Activated CD4-positive, alpha-beta T cell treated with anti-CD3 and anti-CD28 coated beads, Interleukin-10, Interleukin-2, amounts not matched to agents 100 ng/mL and 50 ng/mL, durations not matched to agents 16 hours and 8 hours (primary cell): ENCODE measurements at regions not wholly inside any gene's neighbourhood (a gene's known extent, or its start where the extent isn't known, plus 50 kb on each side); places are given as distances from the start of the nearest gene placed in this dataset.
"Not testable (repeated sequence)": the region's sequence is repeated elsewhere in the genome, so short reads cannot be mapped to it uniquely, and the experiment has no call there.

Experiments
- DNase-seq: peaks from one replicate; pipeline ENCODE4 v3.0.0-alpha.2; 2020

DNA sequence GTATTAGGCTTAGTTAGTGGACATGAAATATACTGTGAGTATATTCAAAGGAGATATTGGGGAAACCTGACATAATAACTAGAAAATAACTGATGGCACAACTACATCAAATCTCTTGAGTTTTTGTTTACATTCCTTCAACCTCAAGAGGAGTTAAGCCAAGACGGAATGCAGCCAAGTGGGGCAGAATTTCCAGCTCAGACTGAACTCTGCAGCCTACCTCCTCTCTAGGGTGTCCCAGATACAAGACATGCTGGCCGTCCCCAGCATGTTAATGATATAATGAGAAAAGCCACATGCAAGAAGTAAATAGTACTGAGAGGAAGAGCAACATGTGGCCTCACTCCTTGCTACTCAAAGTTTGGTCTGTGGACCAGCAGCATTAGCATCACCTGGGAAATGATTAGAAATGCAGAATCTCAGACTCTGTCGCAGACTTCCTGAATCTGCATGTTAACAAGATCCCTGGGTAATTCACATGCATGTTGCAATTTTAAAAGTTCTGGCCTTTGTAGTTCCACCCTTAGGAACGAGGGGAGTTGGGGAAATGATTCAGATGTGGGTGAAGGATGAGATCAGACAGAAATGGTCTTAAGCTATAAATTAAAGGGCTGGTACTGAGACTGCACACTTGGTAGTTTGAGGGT, 118.4 kb upstream of the CACUL1 start:
- DNase-seq: no peak

DNA sequence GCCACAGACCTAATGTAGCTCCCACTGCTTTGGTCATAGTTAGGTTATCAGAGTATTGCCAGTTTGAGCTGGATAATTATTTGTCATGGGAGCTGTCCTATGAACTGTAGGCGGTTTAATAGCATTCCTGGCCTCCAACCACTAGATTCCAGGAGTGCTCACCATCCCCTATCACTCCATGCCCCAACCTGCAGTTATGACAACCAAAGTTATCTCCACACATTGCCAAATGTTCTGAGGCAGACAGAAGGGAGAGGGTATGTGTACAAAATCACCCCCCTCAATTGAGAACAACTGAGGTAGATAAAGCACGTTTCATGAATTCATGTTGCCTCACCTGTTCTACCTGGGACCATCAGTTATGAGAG, 119.0 kb upstream of the CACUL1 start:
- no peak for DNase-seq

DNA sequence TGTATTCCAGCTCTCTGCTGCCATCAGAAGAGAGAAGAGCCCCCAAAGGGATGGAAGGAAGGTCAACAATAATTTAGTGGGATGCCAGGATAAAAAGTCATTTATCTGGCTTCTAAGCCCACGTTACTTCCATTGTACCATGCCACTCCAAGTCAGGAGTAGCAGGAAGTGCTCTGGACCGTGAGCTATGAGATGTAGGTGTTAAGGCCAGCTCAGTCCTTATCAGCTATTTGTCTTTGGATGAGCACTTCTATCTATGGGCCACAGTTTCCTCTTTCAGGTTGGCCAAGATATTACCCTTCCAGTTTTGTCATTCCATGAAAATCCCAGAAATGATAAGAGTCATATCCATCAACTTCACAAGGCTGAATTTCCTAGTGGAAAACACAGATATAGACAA, 119.4 kb upstream of the CACUL1 start:
- no peak for DNase-seq

DNA sequence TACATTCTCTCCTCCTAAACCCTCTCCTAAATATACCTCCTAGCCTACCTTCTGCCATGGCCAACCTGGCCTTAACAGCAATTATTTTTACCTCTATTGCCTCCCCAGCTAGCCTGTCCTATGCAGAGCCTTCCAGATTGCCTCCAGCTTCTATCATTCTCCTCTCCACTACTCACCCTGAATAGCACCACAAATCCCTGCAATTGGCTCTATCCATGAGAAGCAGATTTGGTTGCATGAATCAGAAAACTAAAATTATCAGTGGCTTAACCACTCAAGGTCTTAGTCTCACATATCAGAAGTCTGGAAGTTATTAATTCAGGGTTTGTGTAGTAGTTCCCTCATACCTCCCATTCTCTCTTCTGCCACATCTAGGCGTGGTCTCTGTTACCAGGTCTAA, 120.3 kb upstream of the CACUL1 start:
- no peak for DNase-seq

DNA sequence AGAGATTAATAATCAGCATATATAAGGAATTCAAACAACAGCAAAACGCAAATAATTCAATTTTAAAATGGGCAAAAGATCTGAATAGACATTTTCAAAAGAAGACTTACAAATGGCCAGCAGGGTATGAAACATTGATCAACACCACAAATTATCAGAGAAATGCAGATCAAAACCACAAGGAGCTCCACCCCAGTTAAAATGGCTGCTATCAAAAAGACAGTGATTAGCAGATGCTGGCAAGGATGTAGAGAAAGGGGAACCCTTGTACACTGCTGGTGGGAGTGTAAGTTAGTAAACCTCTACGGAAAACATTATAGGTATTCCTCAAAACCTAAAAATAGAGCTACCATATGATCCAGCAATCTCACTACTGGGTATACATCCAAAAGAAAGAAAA, 128.0 kb upstream of the CACUL1 start:
- DNase-seq: no peak

DNA sequence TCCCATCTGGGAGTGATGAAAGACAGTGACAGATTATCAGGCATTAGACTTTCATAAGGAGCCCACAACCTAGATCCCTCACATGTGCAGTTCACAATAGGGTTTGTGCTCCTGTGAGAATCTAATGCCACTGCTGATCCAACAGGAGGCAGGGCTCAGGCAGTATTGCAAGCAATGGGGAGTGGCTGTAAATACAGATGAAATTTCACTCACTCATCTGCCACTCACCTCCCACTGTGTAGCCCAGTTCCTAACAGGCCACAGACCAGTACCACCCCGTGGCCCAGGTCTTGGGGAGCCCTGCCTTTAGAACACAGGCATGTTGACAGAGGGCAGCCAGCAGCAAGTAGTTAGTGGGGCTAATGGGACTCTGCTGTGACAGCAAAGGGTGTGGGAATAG, 137.3 kb upstream of the NANOS1 start:
- no peak for DNase-seq

DNA sequence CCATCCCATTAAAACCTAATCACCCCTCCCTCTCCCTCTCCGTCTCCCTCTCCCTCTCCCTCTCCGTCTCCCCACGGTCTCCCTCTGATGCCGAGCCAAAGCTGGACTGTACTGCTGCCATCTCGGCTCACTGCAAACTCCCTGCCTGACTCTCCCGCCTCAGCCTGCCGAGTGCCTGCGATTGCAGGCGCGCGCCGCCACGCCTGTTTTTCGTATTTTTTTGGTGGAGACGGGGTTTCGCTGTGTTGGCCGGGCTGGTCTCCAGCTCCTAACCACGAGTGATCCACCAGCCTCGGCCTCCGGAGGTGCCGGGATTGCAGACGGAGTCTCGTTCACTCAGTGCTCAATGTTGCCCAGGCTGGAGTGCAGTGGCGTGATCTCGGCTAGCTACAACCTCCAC, 134.6 kb upstream of the NANOS1 start:
- DNase-seq: not testable (repeated sequence)

DNA sequence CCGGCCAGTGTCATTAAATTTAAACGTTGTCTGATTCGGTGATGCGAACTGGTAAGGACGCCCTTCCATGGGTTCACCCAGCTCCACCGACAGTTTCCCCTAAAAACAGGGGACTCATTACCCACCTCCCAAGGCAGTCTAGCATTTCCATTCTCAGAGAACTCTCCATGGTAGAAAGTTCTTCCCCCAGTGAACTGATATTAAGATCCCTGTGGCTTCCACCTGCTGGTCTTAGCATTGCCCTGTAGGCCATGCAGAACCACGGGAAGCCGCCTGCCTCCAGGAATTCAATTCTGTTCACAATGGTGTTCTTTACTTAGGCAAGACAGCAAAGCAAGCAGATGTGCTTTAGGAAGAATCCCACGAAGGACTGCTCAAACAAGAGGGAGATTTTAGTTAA, 128.9 kb upstream of the NANOS1 start:
- no peak for DNase-seq

DNA sequence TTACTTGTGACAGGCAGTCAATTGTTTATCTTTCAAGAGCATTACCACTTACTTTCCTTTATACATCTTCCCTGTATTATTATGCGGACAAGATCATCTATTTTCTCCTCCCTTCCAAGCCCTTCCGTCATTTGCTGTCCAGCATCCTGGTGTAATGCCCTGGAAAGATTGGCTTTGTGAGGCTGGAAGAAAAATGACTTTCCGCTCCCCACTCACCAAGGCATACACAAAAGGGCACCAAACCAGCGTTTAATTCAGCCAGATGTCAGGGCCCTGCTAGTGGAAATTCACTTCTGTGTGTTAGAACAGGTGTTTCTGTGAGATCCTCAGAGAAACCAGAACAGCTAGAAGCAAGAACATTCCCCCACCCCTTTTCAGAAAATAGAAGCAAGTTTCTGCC, 128.1 kb upstream of the NANOS1 start:
- DNase-seq: no peak

DNA sequence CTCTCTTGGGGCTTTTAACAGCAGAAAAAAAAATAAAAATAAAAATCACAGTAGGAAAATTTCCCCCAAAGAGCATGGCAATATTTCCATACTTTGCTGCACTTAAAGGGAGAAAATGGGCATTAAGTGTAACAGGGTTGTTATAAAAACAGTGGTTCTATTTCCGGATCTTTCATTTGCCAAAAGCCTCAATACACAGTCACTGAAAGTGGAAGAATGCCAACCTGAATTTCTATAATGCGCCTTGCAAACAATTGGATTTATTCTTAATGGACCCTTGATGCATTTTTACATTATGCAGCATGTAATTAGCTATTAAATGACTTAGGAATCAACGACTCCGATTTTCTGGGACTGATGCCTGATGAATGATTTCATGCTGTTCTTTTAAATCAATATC, 127.6 kb upstream of the NANOS1 start:
- no peak for DNase-seq

DNA sequence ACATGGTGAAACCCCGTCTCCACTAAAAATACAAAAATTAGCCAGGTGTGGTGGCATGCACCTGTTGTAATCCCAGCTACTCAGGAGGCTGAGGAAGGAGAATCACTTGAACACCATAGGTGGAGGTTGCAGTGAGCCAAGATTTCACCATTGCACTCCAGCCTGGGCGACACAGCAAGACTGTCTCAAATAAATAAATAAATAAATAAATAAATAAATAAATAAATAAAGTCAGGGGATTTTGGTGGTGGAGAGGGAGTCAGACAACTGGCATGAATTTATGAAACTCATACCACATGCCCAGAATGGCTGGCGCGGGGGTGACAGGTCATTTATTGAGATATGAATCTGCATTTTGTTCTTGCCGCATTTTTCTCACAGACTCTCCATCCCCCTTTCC, 126.9 kb upstream of the NANOS1 start:
- DNase-seq: not testable (repeated sequence)

DNA sequence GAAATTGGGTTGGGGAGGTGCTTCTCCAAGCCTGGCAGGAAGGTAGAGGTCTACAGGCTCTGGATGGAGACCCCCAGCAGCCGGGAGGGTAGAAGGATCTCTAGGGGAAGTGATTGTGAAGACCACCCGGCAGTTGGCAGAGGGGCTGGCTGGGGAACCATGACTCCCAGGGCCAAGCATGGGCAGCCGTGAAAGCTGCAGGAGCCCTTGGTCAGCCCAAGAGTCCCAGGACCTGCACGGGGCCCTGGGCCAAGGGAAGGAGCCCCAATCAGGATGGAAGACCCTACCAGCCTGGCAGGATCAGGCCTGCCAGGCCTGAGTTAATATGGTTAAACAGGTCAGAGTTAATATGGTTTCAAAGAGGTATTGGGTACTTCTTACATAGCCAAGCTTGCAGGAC, 126.3 kb upstream of the NANOS1 start:
- no peak for DNase-seq

DNA sequence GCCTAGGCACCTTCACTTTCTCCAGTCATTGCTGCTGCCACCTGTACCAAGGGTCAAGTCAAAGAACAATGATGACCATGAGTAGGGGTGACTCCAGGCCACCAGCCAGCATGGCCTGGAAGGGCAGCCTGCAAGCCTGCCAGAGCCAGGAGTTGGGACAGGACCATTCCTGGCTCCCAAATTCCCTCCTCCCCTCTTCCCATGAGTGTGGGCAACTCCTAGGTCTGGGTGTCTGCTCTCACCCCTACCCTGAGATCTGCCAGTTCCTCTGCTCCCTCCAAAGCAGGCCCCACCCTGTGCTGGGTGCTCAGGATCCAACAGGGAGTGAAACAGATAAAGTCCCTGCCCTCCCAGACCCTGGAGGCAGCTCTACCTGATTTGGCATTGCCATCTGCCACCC, 125.8 kb upstream of the NANOS1 start:
- DNase-seq: no peak

DNA sequence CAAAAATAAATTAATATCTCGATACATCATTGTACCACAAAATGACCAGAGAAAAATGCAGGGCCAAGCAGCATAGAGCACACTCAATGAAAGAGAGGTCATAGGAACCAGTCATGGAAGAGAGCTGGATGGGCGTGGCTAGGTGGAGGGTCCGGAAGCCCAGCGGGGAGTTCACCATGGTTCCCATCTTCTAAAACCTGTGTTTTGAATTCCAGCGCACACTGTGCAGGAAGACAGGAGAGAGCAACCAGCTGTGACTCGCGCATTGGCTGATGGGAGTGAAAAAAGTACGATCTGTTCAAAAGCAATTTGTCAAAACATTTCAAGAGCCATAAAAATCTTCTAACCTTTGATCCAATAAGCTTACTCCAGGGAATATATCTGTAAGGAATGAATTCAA, 125.2 kb upstream of the NANOS1 start:
- DNase-seq: no peak

DNA sequence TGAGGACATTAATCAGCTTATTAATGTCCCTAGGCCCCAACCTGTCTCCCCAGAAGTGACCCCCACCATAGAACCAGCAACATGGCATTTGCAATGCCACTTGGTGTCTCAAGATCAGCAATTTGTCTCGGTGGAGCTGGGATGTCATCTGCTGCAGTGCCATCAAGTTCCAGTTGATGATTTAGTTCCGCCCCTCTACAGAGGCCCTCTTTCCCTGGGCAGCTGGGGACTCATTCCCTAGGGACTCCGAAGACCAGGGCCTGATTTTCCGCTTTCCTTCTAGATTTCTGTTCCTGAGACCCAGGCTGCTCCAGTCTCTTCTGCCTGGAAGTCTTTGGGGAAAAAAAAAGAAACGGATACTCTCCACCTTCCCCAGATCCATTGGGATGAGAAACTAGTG, 122.5 kb upstream of the NANOS1 start:
- no peak for DNase-seq

DNA sequence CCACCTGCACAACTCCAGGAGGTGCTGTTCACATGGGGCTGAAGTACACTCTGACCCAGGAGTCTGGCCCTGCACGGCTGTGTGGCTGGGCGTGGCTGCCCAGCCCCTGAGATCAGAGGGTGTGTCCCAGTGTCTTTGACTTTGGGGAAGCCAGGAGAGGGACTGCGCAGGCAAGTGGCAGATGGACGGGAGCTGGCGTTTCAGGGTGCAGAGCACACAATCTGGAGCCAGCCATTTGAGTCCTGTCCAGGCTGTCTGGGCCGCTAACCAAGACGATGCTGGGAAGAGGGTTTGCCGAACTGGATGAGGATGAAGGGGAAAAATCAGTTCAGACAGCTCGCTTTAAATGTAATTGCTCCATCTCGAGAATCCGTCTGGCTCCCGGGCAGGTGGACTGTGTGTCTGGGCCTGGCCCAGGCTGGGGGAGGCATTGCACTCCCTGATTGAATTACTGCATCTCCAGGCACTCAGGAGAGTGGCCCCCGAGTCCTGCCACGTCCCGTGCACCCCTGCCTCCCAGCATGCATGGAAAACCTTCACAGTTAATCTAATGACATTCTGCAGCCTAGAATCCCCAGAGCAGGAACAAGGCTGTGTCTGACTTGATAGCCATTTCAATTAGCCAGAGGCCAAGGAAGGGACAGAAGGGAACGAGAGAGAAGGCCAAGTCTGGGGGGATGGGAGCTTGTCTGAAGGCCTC, 120.8 kb upstream of the NANOS1 start:
- no peak for DNase-seq

DNA sequence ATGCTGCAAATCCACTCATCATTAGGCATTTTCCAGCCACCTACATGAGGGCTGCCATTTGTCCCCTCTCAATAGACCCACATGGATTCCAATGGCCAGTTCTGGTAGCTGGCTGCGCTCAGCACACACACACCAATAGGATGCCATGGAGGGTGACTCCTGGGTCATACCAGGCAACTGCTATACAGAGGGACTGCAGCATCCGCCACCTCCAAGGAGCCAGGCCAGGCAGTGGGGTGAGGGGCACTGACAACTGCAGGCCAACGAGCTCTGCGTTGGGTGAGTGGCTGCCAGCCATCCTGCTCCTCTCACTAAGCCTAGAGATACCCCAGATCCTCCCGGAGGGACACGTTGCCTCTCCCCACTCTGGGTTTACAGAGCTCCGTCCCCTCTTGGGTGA, 118.8 kb upstream of the NANOS1 start:
- DNase-seq: no peak

DNA sequence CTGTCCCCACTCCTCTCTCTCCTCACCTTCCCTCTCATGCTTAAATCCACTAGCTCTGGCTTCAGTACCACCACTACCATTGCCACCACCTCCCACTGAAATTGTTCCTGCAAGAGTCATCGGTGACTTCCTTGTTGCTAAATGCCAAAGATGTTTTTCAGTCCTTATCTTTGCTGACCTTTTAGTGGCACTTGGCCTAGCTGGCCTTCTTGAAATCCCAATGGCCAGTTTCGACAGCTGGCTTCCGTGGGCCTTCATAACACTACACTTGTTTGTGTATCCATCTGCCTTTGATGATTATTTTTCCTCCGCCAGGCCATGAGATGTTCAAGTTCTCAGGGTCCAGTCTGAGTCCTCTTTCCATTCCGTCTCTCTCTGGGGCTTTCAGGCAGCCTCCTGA, 118.2 kb upstream of the NANOS1 start:
- DNase-seq: no peak

DNA sequence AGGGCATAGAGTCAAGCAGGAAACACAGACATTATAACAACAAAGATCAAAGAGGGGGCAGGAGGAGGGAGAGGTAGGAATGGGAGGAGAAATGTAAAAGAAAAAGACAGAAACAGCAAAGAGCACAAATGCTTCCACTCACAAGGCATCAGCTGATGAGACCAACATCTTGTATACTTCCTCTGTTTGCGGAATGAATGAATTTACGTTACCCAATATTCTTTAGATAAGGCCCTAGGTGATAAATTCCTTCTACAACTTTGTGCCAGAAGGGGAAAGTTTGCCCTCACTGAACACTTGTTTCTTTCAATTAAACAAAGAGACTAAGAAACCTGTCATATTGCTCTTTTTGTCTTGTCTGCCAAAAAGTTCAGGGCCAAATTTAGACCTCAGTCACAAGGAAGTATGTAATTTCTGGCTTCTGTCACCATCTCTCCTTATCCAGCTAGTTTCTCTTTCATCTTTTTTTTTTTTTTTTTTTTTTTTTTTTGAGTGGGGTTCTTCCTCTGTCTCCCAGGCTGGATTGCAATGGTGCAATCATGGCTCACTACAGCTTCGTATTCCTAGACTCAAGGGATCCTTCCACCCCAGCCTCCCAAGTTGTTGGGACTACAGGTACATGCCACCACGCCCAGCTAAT, 116.4 kb upstream of the NANOS1 start:
- DNase-seq: no peak

DNA sequence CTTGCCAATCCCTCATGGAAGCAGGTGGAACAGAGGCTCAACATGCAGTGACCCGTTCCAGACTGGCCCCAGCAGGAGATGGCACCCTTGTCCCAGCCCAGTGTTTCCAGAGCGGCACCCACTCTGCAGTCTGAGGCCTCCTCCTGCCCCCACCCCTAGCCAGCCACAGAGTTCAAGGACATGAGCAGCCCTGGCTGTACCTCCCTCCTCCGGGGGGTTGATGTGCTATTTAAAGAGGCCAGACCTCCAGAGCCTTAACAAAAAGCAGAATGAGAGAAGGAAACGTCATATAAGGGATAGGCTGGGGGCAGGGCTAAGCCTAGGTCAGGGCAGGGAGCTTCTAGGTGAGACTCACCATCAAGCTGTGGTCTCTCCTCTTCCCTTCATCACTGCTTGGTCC, 115.7 kb upstream of the NANOS1 start:
- no peak for DNase-seq

DNA sequence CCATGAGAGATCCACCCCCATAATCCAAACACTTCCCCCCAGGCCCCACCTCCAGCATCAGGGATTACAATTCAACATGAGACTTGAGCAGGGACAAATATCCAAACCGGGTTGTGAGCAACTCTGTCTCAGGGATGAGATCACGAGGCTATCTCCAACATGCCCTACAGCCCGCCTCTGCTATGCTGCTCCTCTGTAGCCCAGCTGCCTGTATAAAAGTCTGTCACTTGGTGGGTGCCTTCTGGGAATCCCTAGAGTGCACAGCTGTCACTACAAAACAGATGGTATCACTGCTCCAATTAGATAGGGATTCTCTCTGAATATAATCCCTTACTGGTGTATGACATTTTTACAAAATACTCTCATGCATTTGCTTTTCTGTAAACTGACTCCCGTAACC, 114.9 kb upstream of the NANOS1 start:
- no peak for DNase-seq

DNA sequence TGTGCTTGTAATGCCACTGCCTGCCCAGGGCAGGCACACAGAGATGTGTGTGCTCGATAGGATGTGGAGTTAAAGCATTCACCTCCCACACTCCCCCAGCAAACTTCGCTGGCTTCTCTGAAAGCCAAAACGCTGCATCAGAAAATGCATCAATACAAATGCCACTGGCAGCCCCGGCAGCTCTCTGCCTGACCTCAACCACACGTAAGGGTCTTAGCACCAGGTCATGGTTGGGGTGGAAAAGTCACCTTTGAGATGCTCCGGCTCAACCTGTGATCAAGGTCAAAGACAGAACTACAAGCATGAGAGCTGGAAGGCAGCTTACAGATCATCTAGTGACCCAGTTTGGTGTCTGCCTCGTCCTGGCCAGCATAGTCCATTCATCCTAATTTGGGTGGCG, 114.4 kb upstream of the NANOS1 start:
- no peak for DNase-seq

DNA sequence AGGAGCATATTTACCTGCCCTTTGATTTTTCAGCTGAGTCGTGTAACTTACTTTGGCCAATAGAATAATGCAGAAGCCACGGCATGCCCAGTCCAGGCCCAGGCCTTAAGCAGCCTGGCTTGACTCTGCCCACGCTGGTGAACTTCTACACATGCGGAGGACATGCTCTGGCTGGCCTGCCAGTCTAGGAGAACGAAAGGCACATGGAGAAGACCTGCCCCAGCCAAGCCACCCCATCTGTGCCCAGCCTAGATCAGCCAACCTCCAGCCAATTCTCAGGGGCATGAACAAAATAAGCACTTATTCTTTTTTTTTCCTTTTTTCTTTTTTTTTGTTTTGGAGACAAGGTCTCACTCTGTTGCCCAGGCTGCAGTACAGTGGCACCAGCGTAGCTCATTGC, 112.7 kb upstream of the NANOS1 start:
- no peak for DNase-seq

DNA sequence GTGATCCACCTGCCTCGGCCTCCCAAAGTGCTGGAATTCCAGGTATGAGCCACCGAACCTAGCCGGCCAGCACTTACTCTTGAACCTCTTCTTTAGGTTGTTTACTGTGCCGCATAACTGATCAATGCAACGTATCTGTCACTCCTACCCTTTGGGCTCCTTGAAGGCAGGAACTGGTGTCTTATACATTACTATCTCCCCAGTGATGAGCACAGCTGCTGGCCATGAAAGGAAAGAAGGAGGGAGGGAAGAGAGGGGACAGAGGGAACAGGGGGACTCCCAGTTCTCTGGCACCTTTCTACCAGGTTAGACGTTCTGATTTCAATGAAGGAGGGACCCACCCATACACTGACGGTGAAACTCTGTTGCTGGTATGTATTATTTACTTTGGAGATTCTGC, 111.8 kb upstream of the NANOS1 start:
- DNase-seq: no peak

DNA sequence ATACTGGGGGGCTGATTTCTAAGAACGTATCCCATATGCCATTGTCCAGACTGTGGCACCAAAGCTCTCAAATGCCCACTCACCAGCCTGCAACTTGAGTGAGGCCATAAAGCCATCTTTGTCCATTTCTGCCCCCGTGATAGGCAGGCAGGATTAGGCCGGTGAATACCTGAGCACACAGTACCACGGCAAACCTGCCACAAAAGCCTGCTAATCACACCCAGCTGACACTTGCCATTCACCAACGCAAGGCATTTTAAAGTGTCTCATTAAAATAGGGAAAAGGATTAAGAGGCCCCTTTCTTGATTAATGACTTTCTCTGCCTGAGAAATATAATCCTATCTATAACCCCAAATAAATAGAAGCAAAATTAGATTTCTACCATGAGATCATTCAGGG, 111.4 kb upstream of the NANOS1 start:
- no peak for DNase-seq
